K562 (cell line): ENCODE measurements at regions not wholly inside any gene's neighbourhood (a gene's known extent, or its start where the extent isn't known, plus 50 kb on each side); places are given as distances from the start of the nearest gene placed in this dataset.

Experiments
- BMI1 ChIP-seq: fragments of 150-350 bp; IDR thresholded peaks from 2 replicates; pipeline ENCODE4 v1.6.1; 2014; ENCODE audit warnings: low read length
- CAMTA2 ChIP-seq: fragments of 250-450 bp; sonication (Bioruptor Pico); conservative IDR thresholded peaks from 2 replicates; pipeline ENCODE4 v1.5.1; 2022
- CHD4 ChIP-seq: fragments of 200-600 bp; sonication (generic); IDR thresholded peaks from 3 replicates; pipeline ENCODE4 v1.6.1; 2012; ENCODE audit warnings: low read depth, mild to moderate bottlenecking, mixed read lengths, low read length, inconsistent platforms; ENCODE audit not compliant: insufficient read depth, insufficient replicate concordance, poor library complexity, severe bottlenecking
- CTBP1 ChIP-seq: fragments of 450-650 bp; IDR thresholded peaks from 2 replicates; pipeline ENCODE4 v1.6.1; 2016; ENCODE audit warnings: borderline replicate concordance
- EZH2 ChIP-seq: IDR thresholded peaks from 2 replicates; pipeline ENCODE4 v1.6.1; 2012; ENCODE audit warnings: low read depth, mild to moderate bottlenecking, inconsistent platforms, low read length, borderline replicate concordance
- FIP1L1 ChIP-seq: fragments of 200-400 bp; formaldehyde crosslinking; IDR thresholded peaks from 2 replicates; pipeline ENCODE4 v1.6.1; 2018; ENCODE audit warnings: mild to moderate bottlenecking, low read depth, low read length; ENCODE audit not compliant: poor library complexity, severe bottlenecking
- KDM2B ChIP-seq: fragments of 250-450 bp; sonication (Bioruptor Pico); IDR thresholded peaks from 2 replicates; pipeline ENCODE4 v1.8.0; 2021; ENCODE audit warnings: mild to moderate bottlenecking, moderate library complexity
- LCOR ChIP-seq: sonication (generic); formaldehyde crosslinking; IDR thresholded peaks from 2 replicates; pipeline ENCODE4 v1.8.0; 2022; ENCODE audit warnings: mild to moderate bottlenecking, missing genetic modification reagents
- LEF1 ChIP-seq: fragments of 450-650 bp; IDR thresholded peaks from 2 replicates; pipeline ENCODE4 v1.6.1; 2016; ENCODE audit warnings: mild to moderate bottlenecking
- MECOM ChIP-seq: fragments of 250-450 bp; sonication (Bioruptor Pico); IDR thresholded peaks from 2 replicates; pipeline ENCODE4 v1.8.0; 2022; ENCODE audit warnings: inconsistent platforms
- MYNN ChIP-seq, 2 experiments: sonication (generic); formaldehyde crosslinking in 1 of 2; IDR thresholded peaks; 2 replicates each; pipeline versions ENCODE4 v1.5.0 to v1.6.1; 2016 to 2020; ENCODE audit warnings: antibody characterized with exemption in 1 of 2, missing genetic modification reagents in 1 of 2
- NFYB ChIP-seq: IDR thresholded peaks from 2 replicates; pipeline ENCODE4 v1.6.1; 2011; ENCODE audit warnings: mild to moderate bottlenecking, moderate library complexity; ENCODE audit not compliant: insufficient read length; ENCODE audit errors: extremely low read depth
- PML ChIP-seq: IDR thresholded peaks from 2 replicates; pipeline ENCODE4 v1.6.1; 2012; ENCODE audit warnings: low read length, inconsistent platforms
- SMARCA4 ChIP-seq: fragments of 450-650 bp; IDR thresholded peaks from 2 replicates; pipeline ENCODE4 v1.6.1; 2016
- SREBF1 ChIP-seq: fragments of 150-350 bp; IDR thresholded peaks from 2 replicates; pipeline ENCODE4 v1.6.1; 2014; ENCODE audit warnings: antibody characterized with exemption, low read depth, low read length, borderline replicate concordance
- SRF ChIP-seq, 2 experiments: fragments of 250-450, 450-650 bp in 1 of 2; sonication (Bioruptor Pico) in 1 of 2; sonication (generic) in 1 of 2; formaldehyde crosslinking; IDR thresholded peaks; 2 replicates each; pipeline versions ENCODE4 v1.5.0 to v1.5.1; 2020 to 2022; ENCODE audit warnings: mild to moderate bottlenecking in 1 of 2, missing genetic modification reagents in 1 of 2
- TEAD2 ChIP-seq: fragments of 450-650 bp; IDR thresholded peaks from 2 replicates; pipeline ENCODE4 v1.6.1; 2016; ENCODE audit warnings: missing genetic modification characterization, control low read depth, missing compliant biosample characterization
- YY1 ChIP-seq, 3 experiments: IDR thresholded peaks; 2 replicates each; pipeline ENCODE4 v1.6.1; 2011; ENCODE audit warnings: low read length in 2 of 3, mild to moderate bottlenecking in 2 of 3, moderate library complexity in 2 of 3, borderline replicate concordance in 1 of 3, control low read depth in 1 of 3, low read depth in 1 of 3; ENCODE audit not compliant: insufficient read depth in 3 of 3, insufficient replicate concordance in 2 of 3, control insufficient read depth in 1 of 3, insufficient read length in 1 of 3; ENCODE audit errors: extremely low read depth in 1 of 3
- ZC3H8 ChIP-seq: fragments of 450-650 bp; IDR thresholded peaks from 2 replicates; pipeline ENCODE4 v1.6.1; 2017
- ZNF224 ChIP-seq: sonication (generic); formaldehyde crosslinking; IDR thresholded peaks from 2 replicates; pipeline ENCODE4 v1.8.0; 2022; ENCODE audit warnings: mild to moderate bottlenecking, missing genetic modification reagents
- ZNF354B ChIP-seq: fragments of 250-450 bp; sonication (Bioruptor Pico); IDR thresholded peaks from 2 replicates; pipeline ENCODE4 v1.4.0; 2020
- ZNF41 ChIP-seq: fragments of 250-450 bp; sonication (Bioruptor Pico); conservative IDR thresholded peaks from 2 replicates; pipeline ENCODE4 v1.4.0; 2020; ENCODE audit warnings: mild to moderate bottlenecking
- ZNF561 ChIP-seq: fragments of 450-650 bp; formaldehyde crosslinking; conservative IDR thresholded peaks from 2 replicates; pipeline ENCODE4 v1.4.0; 2020; ENCODE audit warnings: mild to moderate bottlenecking, moderate library complexity
- TF ChIP-seq, protein P1 (sequence below): fragments of 250-450 bp; sonication (Bioruptor Pico); IDR thresholded peaks from 2 replicates; pipeline ENCODE4 v1.8.0; 2022; ENCODE audit warnings: inconsistent platforms
- TF ChIP-seq, protein P2 (sequence below): fragments of 450-650 bp; formaldehyde crosslinking; conservative IDR thresholded peaks from 2 replicates; pipeline ENCODE4 v1.4.0; 2022; ENCODE audit warnings: mild to moderate bottlenecking, missing genetic modification characterization
- TF ChIP-seq, protein P3 (sequence below): sonication (generic); formaldehyde crosslinking; IDR thresholded peaks from 2 replicates; pipeline ENCODE4 v1.8.0; 2023; ENCODE audit warnings: mild to moderate bottlenecking, missing genetic modification reagents
- TF ChIP-seq, protein P4 (sequence below): fragments of 250-450 bp; sonication (Bioruptor Pico); IDR thresholded peaks from 2 replicates; pipeline ENCODE4 v1.6.1; 2021; ENCODE audit warnings: mild to moderate bottlenecking

DNA sequence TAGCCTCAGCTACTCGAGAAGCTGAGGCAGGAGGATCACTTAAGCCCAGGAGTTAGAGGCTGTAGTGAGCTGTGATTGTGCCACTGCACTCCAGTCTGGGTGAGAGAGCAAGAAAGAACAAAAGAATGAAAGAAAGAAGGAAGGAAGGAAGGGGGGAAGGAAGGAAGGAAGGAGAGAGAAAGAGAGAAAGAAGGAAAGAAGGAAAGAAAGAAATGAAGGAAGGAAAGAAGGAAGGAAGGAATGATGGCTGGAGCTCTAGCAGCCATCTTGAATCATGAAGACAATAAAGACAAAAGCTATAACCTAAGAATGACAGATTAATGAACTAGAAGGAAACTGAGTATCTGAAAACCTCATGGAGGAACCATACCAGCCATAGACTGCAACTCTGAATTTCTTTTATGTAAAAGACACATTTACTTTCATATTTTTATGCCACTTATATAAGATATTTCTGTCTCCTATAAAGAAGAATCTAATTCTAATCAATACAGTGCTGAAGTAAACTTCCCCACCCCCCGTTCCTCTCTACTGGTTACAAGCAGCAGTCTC is 522.3 kb upstream of the JARID2 start (continued):
- TF ChIP-seq MECOM (no peak), NFYB (no peak), BMI1 (no peak), ZNF224 (CRISPR knock-in tag) (no peak), ZNF354B (CRISPR knock-in tag) (no peak), ZC3H8 (no peak), CAMTA2 (CRISPR knock-in tag) (no peak), CTBP1 (no peak), TEAD2 (tag) (no peak), FIP1L1 (no peak), EZH2 (no peak), LCOR (CRISPR knock-in tag) (no peak), YY1 (IDR thresholded peaks at IDR 0.05; ENCODE audit: borderline replicate concordance in 1 of 3, control insufficient read depth in 1 of 3, extremely low read depth in 1 of 3, insufficient read depth in 3 of 3, insufficient read length in 1 of 3, insufficient replicate concordance in 2 of 3, low read depth in 1 of 3, low read length in 2 of 3) (no peak), LEF1 (no peak), ZNF561 (no peak), ZNF41 (no peak), CHD4 (no peak), SMARCA4 (no peak), SRF (CRISPR knock-in tag; IDR thresholded peaks at IDR 0.05) (no peak), MYNN (IDR thresholded peaks at IDR 0.05) (no peak), MYNN (CRISPR knock-in tag; IDR thresholded peaks at IDR 0.05) (no peak), KDM2B (CRISPR knock-in tag) (no peak), PML (no peak), SREBF1 (no peak)
- TF ChIP-seq, protein P1, sequence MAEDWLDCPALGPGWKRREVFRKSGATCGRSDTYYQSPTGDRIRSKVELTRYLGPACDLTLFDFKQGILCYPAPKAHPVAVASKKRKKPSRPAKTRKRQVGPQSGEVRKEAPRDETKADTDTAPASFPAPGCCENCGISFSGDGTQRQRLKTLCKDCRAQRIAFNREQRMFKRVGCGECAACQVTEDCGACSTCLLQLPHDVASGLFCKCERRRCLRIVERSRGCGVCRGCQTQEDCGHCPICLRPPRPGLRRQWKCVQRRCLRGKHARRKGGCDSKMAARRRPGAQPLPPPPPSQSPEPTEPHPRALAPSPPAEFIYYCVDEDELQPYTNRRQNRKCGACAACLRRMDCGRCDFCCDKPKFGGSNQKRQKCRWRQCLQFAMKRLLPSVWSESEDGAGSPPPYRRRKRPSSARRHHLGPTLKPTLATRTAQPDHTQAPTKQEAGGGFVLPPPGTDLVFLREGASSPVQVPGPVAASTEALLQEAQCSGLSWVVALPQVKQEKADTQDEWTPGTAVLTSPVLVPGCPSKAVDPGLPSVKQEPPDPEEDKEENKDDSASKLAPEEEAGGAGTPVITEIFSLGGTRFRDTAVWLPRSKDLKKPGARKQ (CRISPR knock-in tag), result no peak
- TF ChIP-seq, protein P2, sequence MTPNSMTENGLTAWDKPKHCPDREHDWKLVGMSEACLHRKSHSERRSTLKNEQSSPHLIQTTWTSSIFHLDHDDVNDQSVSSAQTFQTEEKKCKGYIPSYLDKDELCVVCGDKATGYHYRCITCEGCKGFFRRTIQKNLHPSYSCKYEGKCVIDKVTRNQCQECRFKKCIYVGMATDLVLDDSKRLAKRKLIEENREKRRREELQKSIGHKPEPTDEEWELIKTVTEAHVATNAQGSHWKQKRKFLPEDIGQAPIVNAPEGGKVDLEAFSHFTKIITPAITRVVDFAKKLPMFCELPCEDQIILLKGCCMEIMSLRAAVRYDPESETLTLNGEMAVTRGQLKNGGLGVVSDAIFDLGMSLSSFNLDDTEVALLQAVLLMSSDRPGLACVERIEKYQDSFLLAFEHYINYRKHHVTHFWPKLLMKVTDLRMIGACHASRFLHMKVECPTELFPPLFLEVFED (CRISPR knock-in tag), result no peak
- TF ChIP-seq, protein P3, sequence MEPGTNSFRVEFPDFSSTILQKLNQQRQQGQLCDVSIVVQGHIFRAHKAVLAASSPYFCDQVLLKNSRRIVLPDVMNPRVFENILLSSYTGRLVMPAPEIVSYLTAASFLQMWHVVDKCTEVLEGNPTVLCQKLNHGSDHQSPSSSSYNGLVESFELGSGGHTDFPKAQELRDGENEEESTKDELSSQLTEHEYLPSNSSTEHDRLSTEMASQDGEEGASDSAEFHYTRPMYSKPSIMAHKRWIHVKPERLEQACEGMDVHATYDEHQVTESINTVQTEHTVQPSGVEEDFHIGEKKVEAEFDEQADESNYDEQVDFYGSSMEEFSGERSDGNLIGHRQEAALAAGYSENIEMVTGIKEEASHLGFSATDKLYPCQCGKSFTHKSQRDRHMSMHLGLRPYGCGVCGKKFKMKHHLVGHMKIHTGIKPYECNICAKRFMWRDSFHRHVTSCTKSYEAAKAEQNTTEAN, result no peak
- TF ChIP-seq, protein P4, sequence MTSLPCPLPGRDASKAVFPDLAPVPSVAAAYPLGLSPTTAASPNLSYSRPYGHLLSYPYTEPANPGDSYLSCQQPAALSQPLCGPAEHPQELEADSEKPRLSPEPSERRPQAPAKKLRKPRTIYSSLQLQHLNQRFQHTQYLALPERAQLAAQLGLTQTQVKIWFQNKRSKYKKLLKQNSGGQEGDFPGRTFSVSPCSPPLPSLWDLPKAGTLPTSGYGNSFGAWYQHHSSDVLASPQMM, result no peak
